Activated effector memory CD4-positive, alpha-beta T cell treated with anti-CD3 and anti-CD28 coated beads, Interleukin-2, amount 50 U/mL, for 16 hours (primary cell): ENCODE measurements at regions not wholly inside any gene's neighbourhood (a gene's known extent, or its start where the extent isn't known, plus 50 kb on each side); places are given as distances from the start of the nearest gene placed in this dataset.

Source experiments
- DNase-seq: peaks from one replicate; pipeline ENCODE4 v3.0.0-alpha.2; 2020

DNA sequence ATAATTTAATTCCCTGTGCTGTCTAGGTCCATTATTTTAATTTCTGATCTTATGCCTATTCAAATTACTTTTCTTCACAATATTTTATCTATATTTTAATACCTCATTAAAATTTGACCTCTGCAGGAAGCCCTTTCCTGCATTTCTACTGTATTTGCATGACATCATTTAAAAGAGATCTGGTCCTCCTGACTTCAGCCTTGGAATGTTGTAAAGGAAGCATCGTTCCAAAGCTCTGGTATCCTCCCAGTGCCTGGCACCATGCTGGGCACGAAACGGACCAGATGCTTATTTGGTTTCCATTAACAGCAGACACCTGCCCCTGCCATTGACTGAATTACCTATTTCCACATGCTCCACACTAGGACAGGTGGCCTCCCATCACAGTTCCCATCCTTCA lies 247.5 kb downstream of the KLF6 start:
- no peak for DNase-seq

DNA sequence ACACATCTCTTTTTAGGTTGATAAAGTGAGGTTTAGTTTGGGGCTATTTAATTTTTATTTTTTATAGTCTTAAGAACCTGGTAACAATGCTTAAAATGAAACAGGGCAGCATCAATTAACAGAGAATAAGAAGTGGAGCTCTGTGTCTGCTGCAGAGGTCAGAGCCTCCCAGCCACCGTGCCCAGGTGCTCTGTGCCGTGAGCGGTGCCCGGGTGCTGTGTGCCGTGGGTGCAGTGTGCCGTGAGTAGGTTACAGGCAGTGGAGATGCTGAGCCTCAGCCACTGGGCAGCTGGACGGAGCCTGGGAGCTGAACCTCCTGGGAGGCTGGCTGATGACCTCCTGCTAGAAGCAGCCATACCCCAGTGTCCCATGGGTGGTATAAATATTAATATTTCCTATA lies 250.0 kb downstream of the KLF6 start:
- DNase-seq, result no peak

DNA sequence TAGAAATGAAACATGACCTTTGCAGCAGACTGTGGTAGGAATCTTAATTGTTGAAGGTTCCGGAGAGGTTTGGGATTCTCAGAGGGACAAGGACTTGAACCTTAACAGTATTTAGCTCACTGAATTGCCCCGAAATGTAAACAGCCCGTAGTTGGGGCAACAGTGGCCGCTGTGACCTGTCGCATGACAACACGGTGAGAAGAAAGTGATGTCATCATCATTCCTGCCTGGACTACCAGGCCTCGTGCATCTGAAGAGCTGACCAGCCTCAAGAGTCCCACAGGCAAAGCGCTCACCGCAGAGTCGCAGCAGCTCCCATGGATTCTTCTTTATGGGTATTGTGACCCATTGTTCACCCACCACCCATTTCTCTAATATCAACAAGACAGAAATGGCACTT lies 250.6 kb downstream of the KLF6 start:
- no peak for DNase-seq

DNA sequence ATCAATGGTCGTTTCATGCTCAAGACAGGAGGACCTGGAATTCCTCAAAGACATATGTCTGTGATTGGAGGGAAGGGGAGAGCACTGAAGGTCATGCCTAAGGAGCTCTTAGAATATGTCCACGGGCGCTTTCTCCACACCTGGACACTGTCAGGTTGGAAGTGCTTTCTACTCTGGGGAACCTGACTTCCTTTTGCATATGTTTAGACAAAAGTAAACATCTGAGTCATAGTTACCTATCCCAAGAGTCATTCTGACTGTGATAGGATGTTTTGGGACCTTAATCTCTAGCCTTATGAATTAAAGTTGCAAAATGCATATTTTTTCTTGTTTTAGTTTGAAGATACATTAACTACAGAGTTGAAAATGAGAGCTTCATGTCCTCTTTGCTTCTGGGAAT lies 251.7 kb downstream of the KLF6 start:
- no peak for DNase-seq

DNA sequence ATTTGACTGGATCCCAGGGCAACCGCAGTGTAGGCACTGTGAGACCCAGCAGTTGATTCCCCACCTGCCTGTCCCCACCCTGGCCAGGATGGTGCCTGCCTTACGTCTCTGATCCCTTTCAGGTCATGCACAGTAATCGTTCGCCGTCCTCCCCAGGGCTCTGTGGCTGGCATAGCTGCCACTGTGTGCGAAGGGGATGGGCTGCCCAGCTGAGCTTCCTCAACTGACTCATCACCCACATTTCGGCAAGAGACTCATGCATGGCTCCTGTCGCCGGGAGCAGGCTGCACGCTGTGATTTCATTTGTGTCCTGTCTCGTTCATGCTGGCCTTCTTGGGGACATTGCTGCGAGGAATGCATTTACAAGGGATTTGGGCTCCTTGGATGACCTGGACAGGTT lies 252.4 kb downstream of the KLF6 start:
- DNase-seq, result no peak

DNA sequence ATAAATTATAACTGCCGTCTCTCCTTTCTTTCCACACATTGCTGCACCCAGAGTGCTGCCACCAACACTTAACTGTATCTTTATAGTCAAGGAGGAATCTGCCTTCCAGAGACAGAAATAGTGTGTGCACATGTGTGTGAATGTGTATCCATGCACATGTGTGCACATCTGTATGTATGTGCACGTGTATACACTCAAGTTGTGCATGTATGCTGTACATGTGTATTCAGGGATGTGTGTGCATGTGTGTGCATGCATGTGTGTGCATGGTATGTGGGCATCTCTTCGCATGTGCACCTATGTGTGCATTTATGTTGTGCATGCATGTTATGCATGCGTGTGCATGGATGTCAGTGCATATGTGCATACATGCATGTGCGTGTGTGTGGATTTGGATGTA lies 253.3 kb downstream of the KLF6 start:
- no peak for DNase-seq

DNA sequence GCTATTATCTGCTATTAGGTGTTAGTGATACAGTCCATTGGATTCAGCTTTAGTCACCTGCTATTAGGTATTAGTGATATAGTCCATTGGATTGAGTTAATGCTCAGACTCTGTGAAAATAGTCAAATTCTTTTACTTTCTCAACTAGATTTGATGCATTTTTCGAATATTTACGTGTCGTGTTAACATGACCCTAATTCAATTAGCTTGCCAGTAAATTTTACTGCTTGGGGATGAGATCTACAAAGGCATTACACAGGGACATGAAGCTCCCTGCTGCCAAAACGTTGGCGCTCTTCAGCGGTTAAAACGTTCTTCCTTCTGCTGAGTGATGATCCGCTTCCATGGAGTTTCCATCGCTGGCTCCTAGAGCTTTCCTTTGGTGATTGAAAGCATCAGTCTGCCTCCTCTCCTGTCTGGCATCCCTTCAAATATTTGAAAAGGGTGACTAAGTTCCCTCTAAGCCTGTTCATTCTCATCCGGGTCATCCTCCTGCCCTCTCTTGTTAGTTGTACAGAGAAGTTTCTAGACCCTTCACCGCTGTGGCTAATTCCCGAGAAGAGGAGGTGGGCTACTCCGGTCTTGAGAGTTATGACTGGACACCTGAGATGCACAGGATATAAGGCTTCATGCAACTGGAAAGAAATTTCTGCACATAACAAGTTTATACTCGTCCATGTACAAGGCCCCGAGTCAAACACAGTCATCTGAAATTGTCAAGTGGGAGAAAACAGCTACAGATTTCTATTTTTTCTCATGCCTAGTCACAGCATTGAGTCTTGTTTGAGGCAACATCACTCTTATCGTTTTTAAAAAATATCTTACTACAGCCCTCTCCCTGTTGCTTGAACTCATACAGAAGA lies 254.0 kb downstream of the KLF6 start:
- no peak for DNase-seq

DNA sequence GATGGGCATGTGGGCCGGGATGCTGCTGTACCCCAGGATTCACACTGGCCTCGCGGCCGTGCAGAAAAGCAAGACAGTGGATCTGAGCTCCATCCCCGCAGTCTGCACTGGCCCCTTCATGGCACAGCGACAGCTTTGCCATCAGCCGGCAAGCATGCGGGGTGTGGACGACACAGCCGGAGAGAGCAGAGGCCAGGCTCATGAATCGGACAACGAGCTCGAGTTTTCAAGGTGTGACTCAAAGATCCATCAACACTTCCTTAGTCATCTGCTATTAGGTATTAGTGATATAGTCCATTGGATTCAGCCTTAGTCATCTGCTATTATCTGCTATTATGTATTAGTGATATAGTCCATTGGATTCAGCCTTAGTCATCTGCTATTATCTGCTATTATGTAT lies 254.7 kb downstream of the KLF6 start:
- DNase-seq, result no peak

DNA sequence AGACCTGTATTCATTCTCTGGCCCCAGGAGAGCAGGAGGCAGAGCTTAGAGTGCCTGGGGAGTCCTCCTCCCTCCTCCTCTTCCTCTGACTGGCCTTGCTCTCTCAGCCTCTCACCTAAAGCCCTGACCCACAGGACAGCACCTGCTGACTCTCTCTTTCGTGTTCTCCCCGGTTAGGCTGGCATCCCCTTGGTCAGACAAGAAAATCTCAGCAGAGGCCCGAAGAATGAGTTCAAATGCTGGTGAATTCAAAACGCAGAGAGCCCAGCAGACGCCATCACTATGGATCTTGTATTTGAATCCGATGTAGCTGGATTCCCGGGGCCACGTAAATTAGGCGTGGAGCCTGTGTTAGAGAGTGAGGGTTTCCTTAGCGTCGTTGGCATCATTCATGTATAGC lies 255.3 kb downstream of the KLF6 start:
- DNase-seq, result no peak

- DNase-seq, result no peak
Observed at GRCh38 chr10:3528823-3529403, 256.1 kb downstream of the KLF6 start.

DNA sequence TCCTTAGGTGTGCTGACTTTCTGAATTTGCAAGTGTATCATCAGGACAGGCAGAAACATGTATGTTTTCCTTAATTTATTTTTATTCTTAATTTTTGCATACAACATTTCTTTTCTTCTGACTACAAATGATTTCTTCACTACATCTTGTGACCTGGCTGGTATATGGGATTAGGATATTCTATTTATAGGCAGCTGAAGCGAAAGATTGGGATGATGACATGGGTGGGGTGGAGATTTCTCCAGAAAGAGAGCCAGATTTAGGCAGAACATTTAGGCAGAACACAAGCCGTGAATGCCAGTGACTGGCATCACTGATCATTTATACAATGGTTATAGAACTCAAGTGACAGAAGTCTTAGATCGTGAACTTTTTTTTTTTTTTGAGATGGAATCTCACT lies 256.7 kb downstream of the KLF6 start:
- no peak for DNase-seq

- no peak for DNase-seq
Observed at GRCh38 chr10:3527869-3528268, 257.1 kb downstream of the KLF6 start.

DNA sequence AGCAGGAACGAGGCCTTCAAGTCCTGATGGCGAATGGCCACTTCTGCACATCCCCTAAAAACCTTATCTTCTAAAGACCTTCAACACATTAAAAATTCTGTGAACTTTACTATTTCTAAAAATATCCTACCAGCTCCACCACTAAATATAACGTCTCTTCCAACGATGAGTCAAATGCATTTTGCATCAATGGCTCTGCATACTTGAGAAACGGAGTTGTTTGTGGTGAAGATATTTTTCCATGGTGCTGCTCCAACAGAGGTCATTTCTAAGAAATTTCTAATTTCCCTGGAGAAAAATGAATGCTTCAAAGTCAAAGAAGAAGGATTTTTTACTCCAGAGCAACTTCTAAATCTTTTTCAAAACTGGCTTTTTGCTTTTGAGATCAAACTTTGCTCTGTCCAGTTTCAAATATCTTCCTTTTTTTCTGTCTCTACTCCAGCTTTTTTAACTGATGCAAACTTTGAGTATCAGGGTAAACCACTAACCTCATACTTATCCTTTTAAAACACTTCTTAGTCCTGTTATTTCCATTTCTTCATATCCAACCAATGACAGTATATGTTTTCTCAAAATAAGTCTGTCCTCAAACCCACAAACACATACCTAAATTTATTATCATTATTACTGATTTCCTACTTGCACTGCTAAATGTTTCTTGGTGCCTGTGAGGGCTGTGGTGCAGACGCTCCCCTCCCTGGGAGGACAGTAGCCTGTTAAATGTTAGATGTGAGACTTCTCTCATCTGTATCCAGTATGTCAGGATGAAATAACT lies 258.1 kb downstream of the KLF6 start:
- no peak for DNase-seq

GRCh38 chr10:3525832-3526449 lies 259.1 kb downstream of the KLF6 start:
- no peak for DNase-seq

- DNase-seq, result no peak
Observed at GRCh38 chr10:3524086-3524960, 260.7 kb downstream of the KLF6 start.

DNA sequence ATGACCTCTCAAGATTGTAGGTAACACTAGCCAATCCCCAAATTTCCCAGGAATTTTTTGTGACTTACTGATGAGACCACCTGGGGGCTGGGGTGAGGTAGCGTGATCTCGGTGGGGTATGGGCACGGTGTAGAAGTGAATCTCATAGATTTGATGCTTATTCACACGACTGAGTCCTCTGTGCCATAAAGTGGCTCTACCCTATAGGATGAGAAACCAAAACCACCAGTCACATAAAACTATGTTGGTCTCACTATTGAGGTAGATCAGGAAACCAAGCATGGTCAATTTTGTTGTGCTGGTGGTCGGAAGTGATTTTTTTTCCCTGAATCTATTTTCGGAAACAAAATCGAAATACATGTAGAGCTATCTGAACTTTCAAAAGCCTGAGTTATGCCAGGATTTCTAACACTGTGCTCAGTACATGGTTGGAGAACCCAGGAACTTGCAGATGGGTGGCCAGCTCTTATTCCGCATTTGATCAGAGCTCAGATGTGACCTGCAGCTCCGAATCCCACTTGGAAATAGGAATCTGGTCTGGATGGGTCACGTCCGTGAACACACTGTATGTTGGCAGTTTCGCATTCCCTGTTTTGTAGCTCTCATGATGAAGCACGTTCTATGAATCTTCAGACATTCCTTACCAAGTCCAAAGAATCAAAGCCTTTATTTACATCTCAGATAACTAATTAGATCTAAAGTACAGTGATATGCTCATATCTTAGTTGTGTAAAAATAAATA lies 261.5 kb downstream of the KLF6 start:
- DNase-seq, result no peak

DNA sequence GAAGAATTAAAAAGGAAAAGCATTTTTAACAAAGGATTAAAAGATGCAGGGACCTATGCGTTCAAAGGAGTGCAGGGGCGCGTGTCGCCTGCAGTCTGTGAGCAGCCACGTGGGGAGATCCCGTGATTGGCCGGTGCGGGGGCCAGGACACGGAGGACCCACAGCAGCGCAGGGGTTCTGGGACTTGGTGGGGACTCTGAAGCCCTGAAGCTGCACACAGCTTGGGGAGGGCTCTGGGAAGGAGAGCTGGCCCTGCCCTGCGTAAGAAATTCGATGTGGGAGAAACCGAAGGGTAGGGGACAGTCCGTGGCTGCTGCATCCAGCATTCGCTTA lies 268.1 kb downstream of the KLF6 start:
- DNase-seq, result no peak

DNA sequence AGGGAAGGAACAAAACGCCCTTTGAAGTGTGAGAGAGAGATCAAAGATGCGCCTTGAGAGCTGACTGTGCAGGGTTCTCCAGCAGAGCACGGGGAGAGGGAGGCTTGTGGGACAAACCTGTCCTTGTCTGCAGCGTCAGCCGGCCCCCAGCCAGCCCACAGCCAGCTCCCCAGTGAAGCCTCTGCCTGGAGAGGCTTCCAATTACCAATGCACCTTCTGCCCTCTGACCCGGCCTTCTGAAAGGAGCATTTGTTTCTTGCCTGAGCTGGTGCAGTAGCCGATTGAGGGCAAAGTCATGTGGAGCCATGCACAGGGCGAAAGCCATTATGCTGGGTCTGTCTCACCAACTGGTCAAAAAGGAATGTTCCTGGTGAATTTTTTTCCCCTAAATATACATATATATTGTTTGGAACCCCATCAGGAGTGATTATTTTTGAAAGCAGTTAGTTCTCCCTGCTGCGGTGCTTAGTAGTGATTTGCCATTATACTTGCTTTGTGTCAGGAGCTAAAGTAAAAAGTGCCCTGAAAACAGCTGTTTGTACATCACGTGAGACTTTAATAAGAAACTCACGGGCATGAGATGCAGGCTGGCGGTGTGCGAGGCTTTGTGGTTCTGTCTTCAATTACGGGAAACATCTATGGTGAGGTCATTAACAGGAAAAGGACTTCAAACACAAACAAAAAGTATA lies 268.6 kb downstream of the KLF6 start:
- DNase-seq, result no peak

DNA sequence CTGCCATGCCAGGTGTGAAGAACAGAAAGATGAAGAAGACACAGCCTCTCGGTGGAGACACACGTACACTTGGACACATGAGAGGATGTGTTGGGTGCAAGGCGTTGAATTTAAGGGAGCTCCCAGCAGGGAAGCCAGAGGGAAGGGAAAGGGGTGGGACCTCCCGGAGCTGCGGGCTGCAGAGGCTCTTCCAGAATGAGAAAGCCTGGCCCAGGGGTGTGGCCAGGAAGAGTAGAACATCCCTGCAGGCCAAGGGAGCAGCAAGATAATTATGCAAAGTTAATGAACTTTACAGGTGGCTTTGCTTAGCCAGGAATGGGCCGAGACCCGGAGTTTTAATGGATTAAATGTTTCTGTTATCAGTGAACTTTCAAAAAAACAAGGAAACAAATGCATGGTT lies 270.3 kb downstream of the KLF6 start:
- DNase-seq, result no peak

DNA sequence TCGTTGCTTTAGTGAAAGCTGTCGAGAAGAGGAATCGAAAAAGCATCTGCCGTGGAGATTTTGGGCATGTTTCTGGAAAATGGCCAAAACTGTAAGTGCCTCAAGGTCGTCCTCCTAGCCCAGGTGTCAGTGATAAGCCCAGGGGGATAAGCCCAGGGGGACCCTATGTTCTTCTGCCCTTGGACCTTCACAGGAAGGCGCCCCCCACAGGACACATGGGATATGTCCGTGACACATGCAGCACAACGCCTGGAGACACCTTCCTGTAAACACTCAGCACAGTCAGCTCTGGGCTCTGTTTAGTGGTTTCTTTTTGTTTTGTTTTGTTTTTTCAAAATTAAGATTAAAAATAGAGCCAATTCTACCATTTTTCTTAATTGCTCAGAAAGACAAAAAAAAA lies 272.7 kb downstream of the KLF6 start:
- no peak for DNase-seq

GRCh38 chr10:3511483-3511882 lies 273.5 kb downstream of the KLF6 start:
- no peak for DNase-seq
